Activated B cell treated with CpG ODN at 0.5 μM for 24 hours (primary cell): ENCODE measurements at regions not wholly inside any gene's neighbourhood (a gene's known extent, or its start where the extent isn't known, plus 50 kb on each side); places are given as distances from the start of the nearest gene placed in this dataset.

Experiments used
- ATAC-seq: fragments of 200-7000 bp; cut with Tn5 transposase; one replicate; pipeline ENCODE4 v1.10.0; 2021; ENCODE audit warnings: low read depth, mild to moderate bottlenecking, moderate library complexity
- CTCF ChIA-PET: fragments of 350-600 bp; sonication (Branson Sonifier 250); formaldehyde crosslinking; loops from one replicate; lab custom pipeline; 2021; ENCODE audit warnings: antibody characterized with exemption; lab: Charles Lee
- POLR2A ChIA-PET: fragments of 350-600 bp; sonication (Branson Sonifier 250); formaldehyde crosslinking; loops from one replicate; lab custom pipeline; 2021; ENCODE audit warnings: antibody characterized with exemption; lab: Charles Lee
- DNase-seq: peaks from one replicate; pipeline ENCODE4 v3.0.0; 2022
- H3K27ac Mint-ChIP-seq: one replicate; pipeline ENCODE4 v1.8.0; 2020; ENCODE audit warnings: mixed read lengths
- H3K27me3 Mint-ChIP-seq: one replicate; pipeline ENCODE4 v1.8.0; 2021; ENCODE audit warnings: mixed read lengths
- H3K36me3 Mint-ChIP-seq: one replicate; pipeline ENCODE4 v1.8.0; 2021; ENCODE audit warnings: low read depth, mixed read lengths
- H3K4me1 Mint-ChIP-seq: one replicate; pipeline ENCODE4 v1.8.0; 2021; ENCODE audit warnings: mixed read lengths
- H3K4me3 Mint-ChIP-seq: one replicate; pipeline ENCODE4 v1.8.0; 2020; ENCODE audit warnings: mild to moderate bottlenecking, mixed read lengths
- H3K9me3 Mint-ChIP-seq: one replicate; pipeline ENCODE4 v1.8.0; 2020; ENCODE audit warnings: mixed read lengths
- CTCF ChIP-seq: fragments of 200-600 bp; IDR thresholded peaks from one replicate; pipeline ENCODE4 v1.8.0; 2022; ENCODE audit warnings: antibody characterized with exemption, mild to moderate bottlenecking
- intact Hi-C: fragments of 100-400 bp; cut with micrococcal nuclease; formaldehyde crosslinking; loops from one replicate; pipeline ENCODE4 v1.15.1; 2024

DNA sequence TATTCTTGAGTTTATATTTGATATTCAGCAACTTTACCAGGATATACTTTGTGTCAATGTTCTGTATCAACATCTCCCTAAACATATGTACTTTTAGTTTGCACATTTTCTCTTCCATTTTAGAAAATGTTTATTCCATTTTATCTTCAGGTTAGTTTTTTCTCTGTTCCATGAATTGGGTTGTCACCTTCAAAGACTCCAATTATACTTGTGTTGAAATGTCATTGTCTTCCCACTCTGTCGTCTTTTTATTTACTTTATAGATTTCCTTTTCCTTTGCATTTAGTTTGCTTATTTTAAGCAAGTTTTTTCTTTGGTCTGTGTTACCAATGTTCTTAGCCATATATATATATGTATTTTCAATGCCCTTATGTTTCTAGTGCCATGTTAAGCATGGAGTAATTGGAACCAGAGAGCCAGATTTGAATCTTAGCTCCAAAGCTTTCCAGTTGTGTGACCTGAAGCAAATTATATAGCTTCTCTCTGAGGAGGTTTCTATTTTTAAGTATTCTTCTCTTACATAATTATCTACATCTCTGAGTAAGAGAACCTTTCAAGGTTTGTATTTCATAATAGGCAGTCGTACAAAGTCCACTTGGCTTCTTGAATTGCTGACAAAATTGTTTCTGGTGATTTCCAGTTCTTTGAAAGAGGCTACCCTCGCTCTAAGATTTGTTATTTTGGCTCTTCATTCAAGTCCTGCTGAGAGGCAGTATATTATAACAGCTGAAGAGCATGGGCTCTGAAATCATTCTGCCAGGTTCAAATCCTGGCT lies 85.8 kb upstream of the DYRK2 start:
- H3K4me1 Mint-ChIP-seq, result no peaks in the 10 kb centered on the region
- H3K27me3 Mint-ChIP-seq, result peaks cover 7% of the 10 kb centered on the region
- H3K9me3 Mint-ChIP-seq, result peaks cover 15% of the 10 kb centered on the region
- H3K36me3 Mint-ChIP-seq, result no peaks in the 10 kb centered on the region
- POLR2A ChIA-PET, result no interaction called here
- H3K27ac Mint-ChIP-seq, result no peak overlapping the region
- intact Hi-C loops, result no loop called here
- H3K4me3 Mint-ChIP-seq, result no peak overlapping the region
- DNase-seq (no peak), ATAC-seq (no peak)
- no peak for TF ChIP-seq CTCF
- CTCF ChIA-PET, result no interaction called here

DNA sequence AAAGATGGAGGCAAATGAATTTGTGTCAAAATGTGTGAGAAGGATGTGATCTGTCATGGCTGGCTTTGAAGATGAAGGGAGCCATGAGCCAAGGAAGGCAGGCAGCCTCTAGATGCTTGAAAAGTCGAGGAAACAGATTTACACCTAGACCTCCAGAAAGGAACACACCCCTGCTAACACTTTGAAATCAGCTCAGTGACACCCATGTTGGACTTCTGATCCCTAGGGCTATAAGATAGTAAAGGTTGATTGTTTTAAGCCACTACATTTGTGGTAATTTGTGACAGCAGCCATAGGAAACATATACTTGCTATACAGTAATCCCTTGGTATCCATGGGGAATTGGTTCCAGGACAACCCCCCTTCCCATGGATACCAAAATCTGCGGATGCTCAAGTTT lies 80.5 kb upstream of the DYRK2 start:
- Mint-ChIP-seq H3K4me3 (no peak overlapping the region), H3K27ac (no peak overlapping the region), H3K9me3 (peaks cover 11% of the 10 kb centered on the region), H3K36me3 (no peaks in the 10 kb centered on the region), H3K4me1 (no peaks in the 10 kb centered on the region), H3K27me3 (peaks cover 7% of the 10 kb centered on the region)
- ChIA-PET POLR2A (no interaction called here), CTCF (no interaction called here)
- ATAC-seq, result no peak
- TF ChIP-seq CTCF, result no peak
- no peak for DNase-seq
- intact Hi-C loops, result no loop called here

- ATAC-seq, result no peak
- Mint-ChIP-seq H3K4me3 (no peak overlapping the region), H3K9me3 (no peaks in the 10 kb centered on the region), H3K4me1 (no peaks in the 10 kb centered on the region), H3K27ac (no peak overlapping the region), H3K27me3 (no peaks in the 10 kb centered on the region), H3K36me3 (no peaks in the 10 kb centered on the region)
- intact Hi-C loops, result no loop called here
- no peak for DNase-seq
- ChIA-PET CTCF (no interaction called here), POLR2A (no interaction called here)
- no peak for TF ChIP-seq CTCF
Observed at GRCh38 chr12:67572492-67572891, 76.1 kb upstream of the DYRK2 start.

DNA sequence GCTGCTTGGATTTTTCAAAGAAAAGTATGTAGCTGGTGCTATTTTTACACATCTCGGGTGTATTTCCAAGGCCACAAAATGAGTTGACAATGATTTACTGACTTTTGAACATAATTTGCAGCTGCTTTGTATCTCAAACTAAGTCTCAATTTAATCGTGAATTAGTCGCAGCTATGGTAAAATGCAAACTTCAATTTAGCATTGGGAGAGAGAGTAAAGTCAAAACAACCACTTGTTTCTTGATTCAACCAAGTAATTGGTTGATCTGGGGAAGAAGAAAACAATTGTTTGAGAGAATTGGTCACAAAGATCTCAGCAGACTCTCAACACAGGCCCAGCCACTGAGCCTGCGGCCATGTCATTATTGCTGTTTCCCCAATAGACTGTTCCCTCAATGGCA lies 75.0 kb upstream of the DYRK2 start:
- Mint-ChIP-seq H3K9me3 (peaks cover 4% of the 10 kb centered on the region), H3K27ac (no peak overlapping the region), H3K4me1 (peaks cover 2% of the 10 kb centered on the region), H3K27me3 (no peaks in the 10 kb centered on the region), H3K36me3 (no peaks in the 10 kb centered on the region), H3K4me3 (no peak overlapping the region)
- TF ChIP-seq CTCF, result no peak
- intact Hi-C loops, result no loop called here
- DNase-seq, result no peak
- no peak for ATAC-seq
- ChIA-PET POLR2A (no interaction called here), CTCF (no interaction called here)

- TF ChIP-seq CTCF, result no peak
- DNase-seq (no peak), ATAC-seq (no peak)
- ChIA-PET CTCF (no interaction called here), POLR2A (no interaction called here)
- Mint-ChIP-seq H3K9me3 (peaks cover 4% of the 10 kb centered on the region), H3K27me3 (peaks cover 3% of the 10 kb centered on the region), H3K36me3 (no peaks in the 10 kb centered on the region), H3K27ac (no peak overlapping the region), H3K4me1 (peaks cover 12% of the 10 kb centered on the region), H3K4me3 (no peak overlapping the region)
- intact Hi-C loops, result no loop called here
Observed at GRCh38 chr12:67578976-67579661, 69.4 kb upstream of the DYRK2 start.
